Left ventricle myocardium inferior (tissue), 1 donor: ENCODE measurements at regions not wholly inside any gene's neighbourhood (a gene's known extent, or its start where the extent isn't known, plus 50 kb on each side); places are given as distances from the start of the nearest gene placed in this dataset.

Experiments used
- DNase-seq: peaks from one replicate; pipeline ENCODE4 v3.0.0-alpha.2; 2020
- H3K27ac ChIP-seq: fragments of 200-600 bp; replicated peaks from 2 replicates; pipeline ENCODE4 v1.8.0; 2021
- H3K27me3 ChIP-seq: fragments of 200-600 bp; 2 replicates; pipeline ENCODE4 v1.8.0; 2021; ENCODE audit warnings: low read depth
- H3K36me3 ChIP-seq: fragments of 200-600 bp; 2 replicates; pipeline ENCODE4 v1.8.0; 2021
- H3K4me1 ChIP-seq: fragments of 200-600 bp; 2 replicates; pipeline ENCODE4 v1.8.0; 2021
- H3K4me3 ChIP-seq: fragments of 200-600 bp; 2 replicates; pipeline ENCODE4 v1.8.0; 2021; ENCODE audit warnings: mild to moderate bottlenecking, moderate library complexity
- H3K9me3 ChIP-seq: fragments of 200-600 bp; replicated peaks from 2 replicates; pipeline ENCODE4 v1.8.0; 2021
- CTCF ChIP-seq: fragments of 200-600 bp; IDR thresholded peaks from 2 replicates; pipeline ENCODE4 v1.8.0; 2021; ENCODE audit warnings: antibody characterized with exemption, mild to moderate bottlenecking, borderline replicate concordance
- intact Hi-C: fragments of 100-400 bp; cut with micrococcal nuclease; formaldehyde crosslinking; loops from one replicate; pipeline ENCODE4 v1.11.0; 2022
- donor health status: DM: no; HTN: yes; CAD: no; lungs with severe emphysema.

DNA sequence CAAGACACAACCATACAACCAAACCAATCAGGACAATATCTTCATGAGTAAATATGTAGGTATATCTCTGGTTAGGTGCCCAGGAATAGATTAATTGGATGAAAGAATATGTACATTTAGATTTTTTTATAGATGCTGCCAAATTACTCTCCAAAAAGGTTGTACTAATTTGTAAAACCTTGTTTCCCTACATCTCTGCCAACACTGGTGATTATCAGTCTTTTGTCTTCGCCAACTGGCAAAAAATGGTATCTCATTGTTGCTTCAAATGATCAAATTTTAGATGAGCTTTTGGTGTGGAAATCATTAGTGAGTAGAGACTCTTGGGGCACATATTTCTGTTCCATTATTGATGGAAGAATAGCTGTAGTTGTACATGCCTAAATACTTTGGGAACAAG, 90.7 kb upstream of the ELL2 start:
- no peak for DNase-seq
- intact Hi-C loops: no loop called here
- H3K4me1 ChIP-seq: peaks cover 13% of the 10 kb centered on the region
- no peak overlapping the region for H3K27ac ChIP-seq
- H3K9me3 ChIP-seq: peaks cover 6% of the 10 kb centered on the region
- no peak for TF ChIP-seq CTCF
- no peaks in the 10 kb centered on the region for H3K36me3 ChIP-seq
- no peaks in the 10 kb centered on the region for H3K27me3 ChIP-seq
- no peak overlapping the region for H3K4me3 ChIP-seq

GRCh38 chr5:96051401-96051830, 89.8 kb upstream of the ELL2 start:
- Histone ChIP-seq H3K4me1 (peaks cover 13% of the 10 kb centered on the region), H3K4me3 (no peak overlapping the region), H3K9me3 (peaks cover 6% of the 10 kb centered on the region), H3K27me3 (no peaks in the 10 kb centered on the region), H3K27ac (no peak overlapping the region), H3K36me3 (no peaks in the 10 kb centered on the region)
- no peak for TF ChIP-seq CTCF
- intact Hi-C loops: no loop called here
- no peak for DNase-seq

DNA sequence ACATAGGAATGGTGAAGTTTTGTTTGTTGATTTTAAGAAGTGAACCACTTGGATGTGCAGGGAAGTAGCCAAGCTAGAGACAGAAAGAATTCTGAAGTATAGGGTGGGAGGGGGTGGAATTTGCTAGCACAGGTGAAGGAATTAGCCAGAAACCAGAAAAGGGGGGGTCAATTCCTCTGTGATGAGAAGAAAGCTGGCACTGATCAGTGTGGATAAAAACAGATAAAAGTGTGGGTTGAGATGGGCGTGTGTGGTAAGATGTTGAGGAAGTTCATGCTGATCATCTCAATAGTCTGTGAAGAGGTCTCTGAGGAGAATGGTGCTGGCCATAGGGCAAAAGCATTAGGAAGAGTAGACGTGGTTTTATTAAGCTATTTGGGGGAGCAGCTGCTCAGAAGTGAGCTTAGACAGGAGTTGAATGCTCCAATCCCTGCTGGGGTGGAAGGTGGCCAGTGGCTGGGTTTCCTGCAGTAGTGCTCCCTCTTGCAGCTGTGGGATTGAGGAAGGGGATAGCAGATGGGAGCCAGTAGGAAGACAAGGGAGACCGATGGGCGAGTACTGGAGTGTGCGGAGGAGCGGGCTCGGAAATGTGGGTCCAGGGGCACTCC, 88.7 kb upstream of the ELL2 start:
- Histone ChIP-seq H3K4me3 (no peak overlapping the region), H3K27me3 (no peaks in the 10 kb centered on the region), H3K36me3 (no peaks in the 10 kb centered on the region), H3K27ac (no peak overlapping the region), H3K9me3 (peaks cover 6% of the 10 kb centered on the region), H3K4me1 (peaks cover 13% of the 10 kb centered on the region)
- no peak for TF ChIP-seq CTCF
- intact Hi-C loops: no loop called here
- DNase-seq: no peak

- Histone ChIP-seq H3K27ac (no peak overlapping the region), H3K4me3 (no peak overlapping the region), H3K27me3 (no peaks in the 10 kb centered on the region), H3K4me1 (peaks cover 13% of the 10 kb centered on the region), H3K9me3 (peaks cover 6% of the 10 kb centered on the region), H3K36me3 (no peaks in the 10 kb centered on the region)
- intact Hi-C loops: no loop called here
- TF ChIP-seq CTCF: no peak
- DNase-seq: no peak
These were observed 88.0 kb upstream of the ELL2 start for GRCh38 chr5:96049398-96050272.

DNA sequence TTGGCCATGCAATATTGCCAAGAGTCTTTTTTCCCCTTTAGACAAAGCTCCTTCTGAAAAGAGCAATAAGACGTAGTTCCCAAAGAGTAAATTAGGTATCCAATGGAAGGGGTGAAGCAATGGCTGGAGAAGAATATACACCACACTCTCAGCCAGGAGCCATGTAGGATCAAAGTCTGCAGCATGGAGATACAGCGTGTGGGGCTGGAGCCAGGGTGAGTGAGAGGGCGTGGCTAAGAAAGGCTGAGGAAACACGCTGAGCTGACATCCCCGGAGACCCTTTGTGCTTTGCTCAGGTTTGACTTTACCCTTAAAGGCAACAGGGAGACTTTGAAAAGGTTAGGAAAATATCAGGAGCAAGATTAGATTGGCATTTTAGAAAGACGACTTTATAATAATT, 87.1 kb upstream of the ELL2 start:
- Histone ChIP-seq H3K27me3 (no peaks in the 10 kb centered on the region), H3K27ac (no peak overlapping the region), H3K4me1 (peaks cover 13% of the 10 kb centered on the region), H3K9me3 (peaks cover 6% of the 10 kb centered on the region), H3K4me3 (no peak overlapping the region), H3K36me3 (no peaks in the 10 kb centered on the region)
- no peak for TF ChIP-seq CTCF
- no peak for DNase-seq
- intact Hi-C loops: no loop called here
